Left hindlimb (tissue), 1 donor: ENCODE measurements at regions not wholly inside any gene's neighbourhood (a gene's known extent, or its start where the extent isn't known, plus 50 kb on each side); places are given as distances from the start of the nearest gene placed in this dataset.

Experiments
- DNase-seq: peaks from one replicate; pipeline ENCODE4 v3.0.0-alpha.2; 2018

GRCh38 chr1:34270181-34270580 lies 93.5 kb downstream of the C1orf94 start:
- DNase-seq, result no peak

GRCh38 chr1:34272152-34272551 lies 95.4 kb downstream of the C1orf94 start:
- DNase-seq, result no peak

GRCh38 chr1:34275150-34275549 lies 98.4 kb downstream of the C1orf94 start:
- DNase-seq, result no peak

DNA sequence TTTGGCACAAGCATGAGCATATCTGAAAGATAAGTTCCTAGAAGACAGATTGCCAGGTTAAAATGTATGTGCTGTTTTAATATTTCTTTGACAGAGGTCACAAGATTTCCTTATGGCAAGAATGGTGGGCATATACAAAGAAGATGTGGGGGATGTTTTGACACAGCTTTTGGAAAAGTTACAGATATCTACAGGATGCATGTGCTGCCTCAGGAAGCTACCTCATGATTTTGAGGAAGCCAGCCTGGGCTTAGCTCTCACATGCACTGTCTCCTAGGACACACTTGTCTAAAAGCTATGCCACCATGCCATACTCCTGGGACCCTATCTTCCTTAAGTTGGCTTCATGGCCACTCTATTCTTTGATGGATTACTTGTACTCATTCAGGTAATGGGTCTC lies 99.9 kb downstream of the C1orf94 start:
- no peak for DNase-seq

GRCh38 chr1:34277150-34277549 lies 100.4 kb downstream of the C1orf94 start:
- DNase-seq, result no peak

- no peak for DNase-seq
These were observed 101.5 kb downstream of the C1orf94 start for GRCh38 chr1:34278211-34278610.

DNA sequence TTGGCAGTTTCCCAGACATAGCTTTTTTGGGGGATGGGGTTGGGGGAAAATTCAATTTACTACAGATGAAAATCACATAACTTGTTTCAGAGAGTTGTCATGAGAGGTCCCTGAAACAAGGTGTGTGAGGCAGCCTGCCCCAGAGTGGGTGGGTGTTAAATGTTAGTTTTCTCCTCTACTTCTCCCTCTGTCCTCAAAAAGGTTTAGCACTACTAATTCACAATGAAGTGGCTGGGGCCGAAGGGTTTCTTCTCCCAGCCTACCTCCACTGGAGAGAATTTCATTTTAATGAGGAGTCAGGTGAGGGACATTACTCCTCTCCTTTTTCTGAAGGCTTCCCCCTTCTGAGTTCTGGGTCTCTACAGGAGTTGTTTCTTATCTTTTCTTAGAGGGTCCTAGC lies 103.3 kb downstream of the C1orf94 start:
- DNase-seq, result no peak

- no peak for DNase-seq
These were observed 103.8 kb downstream of the C1orf94 start for GRCh38 chr1:34280509-34280908.

GRCh38 chr1:34283142-34283541 lies 106.4 kb downstream of the C1orf94 start:
- no peak for DNase-seq

DNA sequence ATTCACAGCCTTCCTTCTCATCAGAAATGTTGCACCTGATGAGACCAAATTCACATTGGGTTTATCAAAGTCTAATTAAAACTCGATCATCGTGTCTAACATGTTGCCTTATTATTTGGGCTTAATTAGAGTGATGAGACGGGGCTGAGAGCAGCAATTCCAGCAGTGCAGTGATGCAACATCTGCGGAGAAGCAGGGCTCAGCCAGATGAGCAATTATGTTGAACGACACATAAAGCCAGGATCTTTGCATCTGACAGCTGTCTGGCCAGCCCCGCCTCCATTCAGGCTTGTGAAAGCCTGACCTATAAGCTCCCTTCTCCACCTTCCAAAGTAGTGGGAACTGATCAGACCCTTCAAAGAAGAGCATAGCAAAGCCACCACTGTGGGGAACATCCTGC lies 109.8 kb downstream of the C1orf94 start:
- DNase-seq, result no peak

DNA sequence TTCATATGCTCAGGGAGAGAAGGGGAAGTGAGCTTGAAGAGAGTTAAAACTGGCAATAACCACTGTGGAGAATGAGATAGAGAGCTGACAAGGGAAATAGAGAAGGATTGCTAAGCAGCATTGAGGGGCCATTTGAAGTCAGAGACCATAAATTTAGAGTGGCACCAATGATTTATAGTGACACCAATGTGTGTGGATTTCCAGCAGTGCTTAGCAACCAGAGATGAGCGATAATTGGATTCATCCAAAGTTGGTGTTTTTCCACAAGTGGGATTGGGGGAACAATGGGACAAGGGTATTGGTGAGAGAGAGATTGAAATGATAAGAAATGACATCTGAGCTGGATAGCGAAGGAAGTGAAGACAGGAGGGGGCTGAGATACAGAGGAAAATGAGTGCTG lies 114.1 kb downstream of the C1orf94 start:
- DNase-seq, result no peak

DNA sequence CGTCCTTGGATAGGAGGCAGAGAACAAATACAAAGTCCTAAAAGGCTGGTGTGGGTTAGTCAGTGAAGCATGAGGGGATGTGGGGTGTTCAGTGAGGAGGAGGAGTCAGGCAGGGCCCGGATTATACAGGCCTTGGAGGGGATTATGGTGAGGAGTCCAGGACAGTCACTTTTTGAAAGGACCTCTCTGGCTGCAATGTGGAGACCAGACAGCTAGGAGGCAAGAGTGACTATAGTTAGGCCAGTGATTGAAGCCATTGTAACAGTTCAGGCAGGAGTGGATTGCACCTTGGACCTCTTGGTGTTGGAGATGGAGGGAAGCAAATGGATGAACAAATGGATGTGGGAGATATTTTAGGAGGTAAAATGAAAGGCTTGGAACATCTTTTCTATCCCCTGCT lies 115.8 kb downstream of the C1orf94 start:
- DNase-seq, result no peak

DNA sequence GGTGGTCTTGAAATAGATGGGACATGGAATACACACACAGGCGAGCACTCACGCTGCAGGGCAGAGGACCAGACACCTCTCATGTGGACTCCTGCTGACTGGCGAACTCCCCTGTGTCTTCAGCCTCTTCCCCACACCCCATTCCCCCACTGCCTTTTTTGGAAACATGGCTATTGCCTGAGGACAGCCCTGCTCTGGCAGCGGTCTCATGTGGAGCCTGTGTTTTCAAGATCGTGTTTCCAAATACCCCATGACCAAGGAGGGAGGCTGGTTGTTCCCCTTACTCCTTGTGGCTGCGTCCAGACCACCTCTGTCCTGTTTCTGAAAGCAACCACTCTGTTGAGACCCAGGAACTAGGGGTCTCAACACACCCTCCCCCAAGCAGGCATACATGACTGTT lies 119.4 kb downstream of the C1orf94 start:
- DNase-seq, result no peak

DNA sequence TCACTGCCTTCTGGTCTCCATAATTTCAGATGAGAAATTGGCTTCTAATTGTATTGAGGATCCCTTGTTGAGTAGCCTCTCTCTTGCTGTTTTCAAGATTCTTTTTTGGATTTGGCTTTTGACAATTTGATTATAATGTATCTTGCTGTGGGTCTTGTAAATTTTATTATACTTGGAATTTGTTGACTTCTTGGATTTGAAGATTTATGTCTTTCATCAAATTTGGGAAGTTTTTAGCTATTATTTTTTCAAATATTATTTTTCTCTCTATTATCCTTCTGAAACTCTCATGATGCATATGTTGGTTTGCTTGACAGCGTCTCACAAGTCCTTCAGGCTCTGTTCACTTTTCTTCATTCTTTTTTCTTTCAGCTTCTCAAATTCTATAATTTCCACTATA lies 126.1 kb downstream of the C1orf94 start:
- no peak for DNase-seq

GRCh38 chr1:34303218-34303617 lies 126.5 kb downstream of the C1orf94 start:
- DNase-seq, result no peak

DNA sequence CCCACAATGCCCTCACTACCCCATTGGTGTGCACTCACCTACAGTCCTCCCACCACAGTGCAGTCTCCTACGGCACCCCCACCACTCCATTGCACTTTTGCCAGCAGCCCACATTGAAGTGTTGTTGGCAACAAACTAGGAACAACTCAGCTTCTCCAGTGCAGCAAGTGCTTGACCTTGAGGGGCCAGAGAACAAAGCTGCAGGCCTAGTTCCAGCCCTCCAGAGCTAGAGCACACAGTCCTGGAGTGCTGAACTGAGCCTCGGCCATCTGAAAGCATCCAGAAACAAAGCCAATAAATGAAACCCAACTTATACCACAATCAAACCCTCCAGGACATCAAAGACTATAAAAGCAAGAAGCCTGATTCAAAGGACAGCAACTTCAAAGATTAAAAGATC lies 129.9 kb downstream of the C1orf94 start:
- no peak for DNase-seq

DNA sequence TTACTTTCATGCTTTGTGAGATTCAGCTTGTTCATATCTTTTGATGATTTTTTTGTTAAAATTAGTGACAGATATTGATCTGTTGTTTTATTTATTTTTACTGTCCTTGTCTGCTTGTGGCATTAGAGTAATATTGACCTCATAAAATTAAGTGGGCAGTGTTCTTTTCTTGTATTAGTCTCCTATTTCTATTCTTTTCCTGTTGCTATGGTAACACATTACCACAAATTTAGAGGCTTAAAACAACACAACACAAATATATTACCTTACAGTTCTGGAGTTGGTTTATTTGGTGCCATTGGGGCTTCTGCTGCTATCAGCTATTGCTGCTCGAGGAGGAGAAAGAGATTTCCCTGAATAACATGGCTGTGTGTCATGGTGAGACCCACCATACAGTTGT lies 135.7 kb downstream of the C1orf94 start:
- DNase-seq, result no peak

GRCh38 chr1:34315974-34316373 lies 139.3 kb downstream of the C1orf94 start:
- no peak for DNase-seq

- no peak for DNase-seq
These were observed 140.1 kb downstream of the C1orf94 start for GRCh38 chr1:34316773-34317172.

- DNase-seq, result no peak
These were observed 142.5 kb downstream of the C1orf94 start for GRCh38 chr1:34319218-34319617.

DNA sequence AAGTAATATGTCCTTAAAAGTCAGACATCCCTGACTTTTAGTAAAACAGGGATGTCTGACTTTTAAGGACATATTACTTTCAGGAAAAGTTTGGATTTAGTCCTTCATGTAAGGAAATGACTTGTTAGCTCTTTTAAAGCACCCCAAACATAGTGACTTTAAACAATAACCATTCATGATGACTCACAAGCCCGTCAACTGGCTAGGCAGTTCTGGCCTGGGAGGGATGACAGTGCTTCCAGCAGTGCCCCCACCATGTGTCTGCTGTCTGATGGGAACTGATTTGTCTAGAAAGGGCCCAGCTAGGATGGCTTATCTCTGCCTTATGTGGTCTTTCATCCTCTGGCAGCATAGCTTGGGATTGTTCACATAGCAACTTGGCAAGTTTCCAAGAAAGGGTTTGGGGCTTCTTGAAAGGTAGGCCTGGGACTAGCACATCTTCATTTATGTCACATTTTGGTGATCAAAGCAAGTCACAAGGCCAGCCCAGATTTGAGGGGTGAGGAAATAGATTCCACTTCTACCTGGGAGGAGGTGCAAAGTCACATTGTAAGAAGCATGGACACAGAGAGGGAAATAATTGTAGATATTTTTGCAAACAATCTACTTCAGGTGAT lies 143.5 kb downstream of the C1orf94 start:
- DNase-seq, result no peak

DNA sequence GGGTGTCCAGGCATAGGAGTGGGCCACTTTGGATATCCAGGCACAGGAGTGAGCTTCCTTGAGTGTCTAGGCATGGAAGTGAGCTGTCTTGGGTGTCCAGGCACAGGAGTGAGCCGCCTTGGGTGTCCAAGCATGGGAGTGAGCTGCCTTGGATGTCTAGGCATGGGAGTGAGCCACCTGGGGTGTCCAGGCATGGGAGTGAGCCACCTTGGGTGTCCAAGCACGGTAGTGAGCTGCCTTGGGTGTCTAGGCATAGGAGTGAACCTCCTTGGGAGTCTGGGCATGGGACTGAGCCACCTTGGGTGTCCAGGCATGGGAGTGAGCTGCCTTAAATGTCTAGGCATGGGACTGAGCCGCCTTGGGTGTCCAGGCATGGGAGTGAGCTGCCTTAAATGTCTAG lies 146.3 kb downstream of the C1orf94 start:
- DNase-seq, result no peak

DNA sequence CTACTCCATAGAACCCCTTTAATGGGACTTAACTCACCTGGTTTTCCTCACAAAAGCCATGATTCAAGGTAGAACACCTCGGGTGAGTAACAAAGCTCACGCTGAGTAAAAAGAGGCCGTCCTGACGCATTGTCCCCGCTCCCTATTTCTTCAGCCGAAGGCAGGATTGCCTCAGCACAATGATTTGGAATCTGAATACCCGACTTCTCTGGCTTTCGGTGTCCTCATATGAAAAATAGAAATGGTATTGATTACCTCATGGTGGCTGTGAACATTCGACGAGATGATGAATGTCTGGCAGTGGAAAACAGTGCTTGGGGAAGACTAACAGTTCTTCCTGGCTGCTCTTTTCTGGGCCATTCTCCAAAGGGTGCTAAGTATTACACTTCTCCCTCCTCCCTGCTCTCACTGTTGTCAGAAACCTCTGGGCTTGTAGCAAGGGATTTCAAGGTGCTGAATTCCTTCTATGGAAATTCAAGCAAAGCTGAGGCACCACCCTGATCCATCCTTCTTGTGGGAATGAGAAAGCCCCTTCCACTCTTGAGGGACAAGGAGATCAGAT lies 148.3 kb downstream of the C1orf94 start:
- DNase-seq, result no peak

DNA sequence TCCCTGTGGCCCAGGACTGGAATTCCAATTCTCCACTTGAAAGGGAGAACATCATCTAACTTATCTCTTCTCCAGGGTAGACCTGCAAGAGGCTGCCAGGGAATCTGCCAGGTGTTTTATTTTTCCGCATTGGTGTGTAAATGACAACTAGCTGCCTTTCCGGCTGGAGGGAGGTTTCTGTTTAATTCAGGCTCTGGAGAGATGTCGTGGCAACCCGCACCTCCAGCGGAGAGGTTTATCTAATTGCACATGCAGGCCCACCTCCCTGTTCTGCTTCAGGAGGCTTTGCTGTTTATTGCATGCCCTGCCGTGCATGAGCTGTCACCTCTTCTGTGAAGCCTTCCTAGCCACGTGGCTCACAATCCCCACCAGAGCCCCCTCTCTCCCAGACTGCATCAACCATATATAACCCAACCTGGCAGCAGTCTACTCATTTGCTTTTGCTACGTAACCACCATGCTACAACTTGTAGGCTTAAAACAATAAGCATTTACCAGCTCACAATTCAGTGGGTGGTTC lies 151.6 kb downstream of the C1orf94 start:
- DNase-seq, result no peak

DNA sequence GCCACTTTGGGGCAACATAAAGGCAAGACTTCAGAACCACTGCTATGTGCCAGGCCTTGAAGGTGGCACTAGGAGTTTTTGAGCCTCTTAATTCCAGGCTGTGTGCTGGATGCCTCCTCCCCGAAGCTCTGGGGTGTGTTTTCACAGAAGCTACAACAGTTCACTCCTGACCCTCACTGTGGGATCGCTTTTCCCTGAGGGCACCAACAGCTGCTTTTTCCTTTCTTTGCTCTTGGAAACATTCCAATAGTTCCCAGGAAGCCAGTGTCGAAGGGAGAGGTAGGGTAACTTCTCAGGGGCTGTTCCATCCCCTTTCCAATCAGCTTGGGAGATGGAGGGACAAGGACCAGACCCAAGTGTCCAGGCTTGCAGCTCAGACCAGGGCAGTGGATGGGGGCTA lies 153.4 kb downstream of the C1orf94 start:
- no peak for DNase-seq
